Upper lobe of left lung (tissue), 4 donors: ENCODE measurements at regions not wholly inside any gene's neighbourhood (a gene's known extent, or its start where the extent isn't known, plus 50 kb on each side); places are given as distances from the start of the nearest gene placed in this dataset.

Experiments used
- POLR2A ChIP-seq, 4 donors: fragments of 450-650 bp; IDR thresholded peaks; one replicate each; pipeline ENCODE4 v1.5.1; 2016 to 2017; ENCODE audit warnings: antibody characterized with exemption in 4 of 4, mild to moderate bottlenecking in 2 of 4
- TF ChIP-seq, protein P1 (sequence below), 6 experiments: fragments of 450-650 bp in 4 of 6; fragments of 200-600 bp in 2 of 6; sonication (generic) in 2 of 6; IDR thresholded peaks; one replicate each; pipeline ENCODE4 v1.5.1; 2016 to 2019; ENCODE audit warnings: antibody characterized with exemption in 6 of 6

DNA sequence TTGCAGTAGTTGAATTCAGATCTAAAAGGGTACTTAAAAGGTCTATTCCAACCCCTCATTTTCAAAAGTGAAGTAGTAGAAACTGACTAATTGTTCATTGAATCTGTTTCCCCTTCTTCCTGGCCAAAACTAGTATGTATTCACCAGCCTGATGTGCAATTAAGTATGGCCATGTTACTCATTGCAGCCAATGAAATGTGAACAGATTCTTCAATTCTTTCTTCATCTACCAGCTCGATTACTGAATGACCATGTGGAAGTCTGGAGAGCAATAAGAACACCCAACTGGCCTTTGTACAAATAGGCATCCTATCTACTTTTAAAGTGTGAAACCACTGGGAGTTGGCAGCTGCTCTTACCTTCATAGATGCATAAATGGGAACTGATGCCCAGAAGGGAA lies 449.0 kb upstream of the ID2 start:
- TF ChIP-seq, protein P1, sequence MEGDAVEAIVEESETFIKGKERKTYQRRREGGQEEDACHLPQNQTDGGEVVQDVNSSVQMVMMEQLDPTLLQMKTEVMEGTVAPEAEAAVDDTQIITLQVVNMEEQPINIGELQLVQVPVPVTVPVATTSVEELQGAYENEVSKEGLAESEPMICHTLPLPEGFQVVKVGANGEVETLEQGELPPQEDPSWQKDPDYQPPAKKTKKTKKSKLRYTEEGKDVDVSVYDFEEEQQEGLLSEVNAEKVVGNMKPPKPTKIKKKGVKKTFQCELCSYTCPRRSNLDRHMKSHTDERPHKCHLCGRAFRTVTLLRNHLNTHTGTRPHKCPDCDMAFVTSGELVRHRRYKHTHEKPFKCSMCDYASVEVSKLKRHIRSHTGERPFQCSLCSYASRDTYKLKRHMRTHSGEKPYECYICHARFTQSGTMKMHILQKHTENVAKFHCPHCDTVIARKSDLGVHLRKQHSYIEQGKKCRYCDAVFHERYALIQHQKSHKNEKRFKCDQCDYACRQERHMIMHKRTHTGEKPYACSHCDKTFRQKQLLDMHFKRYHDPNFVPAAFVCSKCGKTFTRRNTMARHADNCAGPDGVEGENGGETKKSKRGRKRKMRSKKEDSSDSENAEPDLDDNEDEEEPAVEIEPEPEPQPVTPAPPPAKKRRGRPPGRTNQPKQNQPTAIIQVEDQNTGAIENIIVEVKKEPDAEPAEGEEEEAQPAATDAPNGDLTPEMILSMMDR (IDR thresholded peaks at IDR 0.05) = no peak
- TF ChIP-seq POLR2A (IDR thresholded peaks at IDR 0.05) = no peak
